HG03521 (cell line): ENCODE measurements at regions not wholly inside any gene's neighbourhood (a gene's known extent, or its start where the extent isn't known, plus 50 kb on each side); places are given as distances from the start of the nearest gene placed in this dataset.

Experiments
- ATAC-seq: cut with Tn5 transposase; IDR thresholded peaks from one replicate; pipeline ENCODE4 v1.9.1; 2021; ENCODE audit warnings: mild to moderate bottlenecking, moderate library complexity; ENCODE audit not compliant: unreplicated experiment

- no peak for ATAC-seq
These were observed 977.6 kb downstream of the BRD1 start for GRCh38 chr22:48849963-48850657.

GRCh38 chr22:48849219-48849912 is 978.3 kb downstream of the BRD1 start:
- ATAC-seq = no peak

- no peak for ATAC-seq
These were observed 981.5 kb downstream of the BRD1 start for GRCh38 chr22:48846200-48846599.

- ATAC-seq = no peak
These were observed 982.2 kb downstream of the BRD1 start for GRCh38 chr22:48845356-48845936.

GRCh38 chr22:48844056-48844675 is 983.5 kb downstream of the BRD1 start:
- ATAC-seq = no peak

GRCh38 chr22:48843640-48844039 is 984.0 kb downstream of the BRD1 start:
- ATAC-seq = no peak

- ATAC-seq = no peak
These were observed 984.7 kb downstream of the BRD1 start for GRCh38 chr22:48842976-48843375.

- ATAC-seq = no peak
These were observed 985.1 kb downstream of the BRD1 start for GRCh38 chr22:48842583-48842945.

GRCh38 chr22:48841881-48842582 is 985.6 kb downstream of the BRD1 start:
- no peak for ATAC-seq

- ATAC-seq = no peak
These were observed 987.3 kb downstream of the BRD1 start for GRCh38 chr22:48840112-48840949.

GRCh38 chr22:48838846-48839730 is 988.6 kb downstream of the BRD1 start:
- ATAC-seq = no peak

GRCh38 chr22:48838376-48838775 is 989.3 kb downstream of the BRD1 start:
- no peak for ATAC-seq

- ATAC-seq = no peak
These were observed 990.2 kb downstream of the BRD1 start for GRCh38 chr22:48837341-48837935.

GRCh38 chr22:48836673-48837340 is 990.9 kb downstream of the BRD1 start:
- ATAC-seq = no peak

- ATAC-seq = no peak
These were observed 991.6 kb downstream of the BRD1 start for GRCh38 chr22:48835857-48836672.

GRCh38 chr22:48835364-48835763 is 992.3 kb downstream of the BRD1 start:
- no peak for ATAC-seq

- no peak for ATAC-seq
These were observed 993.3 kb downstream of the BRD1 start for GRCh38 chr22:48834404-48834803.

- ATAC-seq = no peak
These were observed 995.1 kb downstream of the BRD1 start for GRCh38 chr22:48832592-48832991.
